Prostate gland (tissue), 2 donors: ENCODE measurements at regions not wholly inside any gene's neighbourhood (a gene's known extent, or its start where the extent isn't known, plus 50 kb on each side); places are given as distances from the start of the nearest gene placed in this dataset.
"Not testable (repeated sequence)": the region's sequence is repeated elsewhere in the genome, so short reads cannot be mapped to it uniquely, and the experiment has no call there.

Source experiments
- DNase-seq: peaks from one replicate; pipeline ENCODE4 v3.0.0-alpha.2; 2019; ENCODE audit warnings: low spot score
- H3K27ac ChIP-seq, 2 donors: fragments of 200-600 bp; sonication (generic); 2 replicates each; pipeline ENCODE4 v1.5.1; 2017 to 2019
- H3K27me3 ChIP-seq: fragments of 200-600 bp; sonication (generic); replicated peaks from 2 replicates; pipeline ENCODE4 v1.5.1; 2019; ENCODE audit not compliant: insufficient read depth
- H3K36me3 ChIP-seq, 2 donors: fragments of 200-600 bp; sonication (generic); 1 replicate in 1 of 2; 2 replicates in 1 of 2; pipeline versions ENCODE4 v1.5.1 to v1.8.1; 2017 to 2019
- H3K4me1 ChIP-seq: fragments of 200-600 bp; sonication (generic); replicated peaks from 2 replicates; pipeline ENCODE4 v1.5.1; 2019
- H3K4me3 ChIP-seq, 2 donors: fragments of 200-600 bp; sonication (generic); 2 replicates each; pipeline ENCODE4 v1.5.1; 2017 to 2019
- H3K9me3 ChIP-seq: fragments of 200-600 bp; sonication (generic); 2 replicates; pipeline ENCODE4 v1.5.1; 2017
- CTCF ChIP-seq, 4 experiments: fragments of 200-600 bp in 2 of 4; fragments of 450-650 bp in 2 of 4; sonication (generic) in 2 of 4; IDR thresholded peaks; 1 replicate in 3 of 4; 2 replicates in 1 of 4; pipeline ENCODE4 v1.5.1; 2016 to 2019; ENCODE audit warnings: antibody characterized with exemption in 4 of 4, mild to moderate bottlenecking in 2 of 4, moderate library complexity in 2 of 4
- POLR2A ChIP-seq: fragments of 450-650 bp; IDR thresholded peaks from one replicate; pipeline ENCODE4 v1.6.1; 2016; ENCODE audit warnings: antibody characterized with exemption, mild to moderate bottlenecking
- POLR2AphosphoS5 ChIP-seq: sonication (generic); formaldehyde crosslinking; IDR thresholded peaks from one replicate; pipeline ENCODE4 v1.6.1; 2017; ENCODE audit warnings: antibody characterized with exemption
- WGBS: methylation state at CpG from one replicate; pipeline ENCODE4 v1.1.5; 2018; 5-methylcytosine and 5-hydroxymethylcytosine counted together
- intact Hi-C: fragments of 100-400 bp; cut with DNase I; formaldehyde crosslinking; loops from one replicate; pipeline ENCODE4 v1.14.2; 2022

GRCh38 chr14:45649051-45649450 is 396.0 kb upstream of the MIS18BP1 start:
- no peak overlapping the region for H3K4me3 ChIP-seq
- TF ChIP-seq POLR2AphosphoS5 (no peak), CTCF (IDR thresholded peaks at IDR 0.05) (no peak), POLR2A (no peak)
- no peaks in the 10 kb centered on the region for H3K9me3 ChIP-seq
- no peaks in the 10 kb centered on the region for H3K27me3 ChIP-seq
- no peaks in the 10 kb centered on the region for H3K36me3 ChIP-seq
- H3K27ac ChIP-seq: no peak overlapping the region
- intact Hi-C loops: no loop called here
- DNase-seq: no peak
- 89% methylated on average over 4 of the region's 4 CpGs for WGBS
- no peaks in the 10 kb centered on the region for H3K4me1 ChIP-seq

- intact Hi-C loops: no loop called here
- no peak for TF ChIP-seq POLR2AphosphoS5
- no peak for TF ChIP-seq POLR2A
- no peak for TF ChIP-seq CTCF (IDR thresholded peaks at IDR 0.05)
- Histone ChIP-seq H3K9me3 (no peaks in the 10 kb centered on the region), H3K27ac (no peak overlapping the region), H3K4me3 (no peak overlapping the region), H3K36me3 (no peaks in the 10 kb centered on the region), H3K4me1 (no peaks in the 10 kb centered on the region), H3K27me3 (no peaks in the 10 kb centered on the region)
- DNase-seq: no peak
- 27% methylated on average over 4 of the region's 4 CpGs for WGBS
These were observed 388.5 kb upstream of the MIS18BP1 start for GRCh38 chr14:45641541-45641940.

GRCh38 chr14:45634651-45635441 is 381.8 kb upstream of the MIS18BP1 start:
- H3K27me3 ChIP-seq, intact Hi-C loops, H3K36me3 ChIP-seq, H3K9me3 ChIP-seq, H3K4me3 ChIP-seq, H3K4me1 ChIP-seq, DNase-seq, H3K27ac ChIP-seq: not testable (repeated sequence)
- 89% methylated on average over 43 of the region's 46 CpGs for WGBS

- DNase-seq: no peak
- no peak for TF ChIP-seq POLR2A
- TF ChIP-seq POLR2AphosphoS5: no peak
- TF ChIP-seq CTCF (IDR thresholded peaks at IDR 0.05): no peak
- WGBS: 60% methylated on average over 7 of the region's 7 CpGs
- Histone ChIP-seq H3K4me3 (no peak overlapping the region), H3K9me3 (no peaks in the 10 kb centered on the region), H3K4me1 (no peaks in the 10 kb centered on the region), H3K27ac (no peak overlapping the region), H3K36me3 (no peaks in the 10 kb centered on the region), H3K27me3 (no peaks in the 10 kb centered on the region)
- intact Hi-C loops: no loop called here
These were observed 380.4 kb upstream of the MIS18BP1 start for GRCh38 chr14:45633220-45633984.

- Histone ChIP-seq H3K4me1 (no peaks in the 10 kb centered on the region), H3K27ac (no peak overlapping the region), H3K36me3 (no peaks in the 10 kb centered on the region), H3K4me3 (no peak overlapping the region), H3K27me3 (no peaks in the 10 kb centered on the region), H3K9me3 (no peaks in the 10 kb centered on the region)
- intact Hi-C loops: no loop called here
- TF ChIP-seq POLR2A (no peak), CTCF (IDR thresholded peaks at IDR 0.05) (no peak), POLR2AphosphoS5 (no peak)
- DNase-seq: no peak
- 82% methylated on average over 2 of the region's 2 CpGs for WGBS
These were observed 368.7 kb upstream of the MIS18BP1 start for GRCh38 chr14:45621731-45622130.
